ENCODE measurements at regions not wholly inside any gene's neighbourhood (a gene's known extent, or its start where the extent isn't known, plus 50 kb on each side); places are given as distances from the start of the nearest gene placed in this dataset.
"Not testable (repeated sequence)": the region's sequence is repeated elsewhere in the genome, so short reads cannot be mapped to it uniquely, and the experiment has no call there.

DNA sequence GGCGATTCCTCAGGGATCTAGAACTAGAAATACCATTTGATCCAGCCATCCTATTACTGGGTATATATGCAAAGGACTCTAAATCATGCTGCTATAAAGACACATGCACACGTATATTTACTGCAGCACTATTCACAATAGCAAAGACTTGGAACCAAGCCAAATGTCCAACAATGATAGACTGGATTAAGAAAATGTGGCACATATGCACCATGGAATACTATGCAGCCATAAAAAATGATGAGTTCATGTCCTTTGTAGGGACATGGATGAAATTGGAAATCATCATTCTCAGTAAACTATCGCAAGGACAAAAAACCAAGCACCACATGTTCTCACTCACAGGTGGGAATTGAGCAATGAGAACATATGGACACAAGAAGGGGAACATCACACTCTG is 93.1 kb upstream of the NT5E start:
- not testable (repeated sequence) for DNase-seq

DNA sequence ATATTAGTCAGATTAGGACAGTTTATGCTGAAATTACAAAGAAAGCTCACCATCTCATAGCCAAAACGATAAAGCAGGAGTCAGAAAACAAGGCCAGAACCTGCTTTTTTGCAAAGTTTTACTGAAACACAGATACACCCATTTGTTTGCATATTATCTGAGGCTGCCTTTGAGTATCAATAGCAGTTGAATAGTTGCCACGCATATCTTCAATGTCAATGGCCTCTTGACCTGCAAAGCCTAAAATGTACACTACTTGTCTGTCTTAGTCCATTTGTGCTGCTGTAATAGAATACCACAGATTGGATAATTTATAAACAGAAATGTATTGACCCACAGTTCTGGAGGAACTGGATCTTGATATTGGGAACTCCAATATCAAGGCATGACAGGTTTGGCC is 94.1 kb upstream of the NT5E start:
- no peak for DNase-seq

DNA sequence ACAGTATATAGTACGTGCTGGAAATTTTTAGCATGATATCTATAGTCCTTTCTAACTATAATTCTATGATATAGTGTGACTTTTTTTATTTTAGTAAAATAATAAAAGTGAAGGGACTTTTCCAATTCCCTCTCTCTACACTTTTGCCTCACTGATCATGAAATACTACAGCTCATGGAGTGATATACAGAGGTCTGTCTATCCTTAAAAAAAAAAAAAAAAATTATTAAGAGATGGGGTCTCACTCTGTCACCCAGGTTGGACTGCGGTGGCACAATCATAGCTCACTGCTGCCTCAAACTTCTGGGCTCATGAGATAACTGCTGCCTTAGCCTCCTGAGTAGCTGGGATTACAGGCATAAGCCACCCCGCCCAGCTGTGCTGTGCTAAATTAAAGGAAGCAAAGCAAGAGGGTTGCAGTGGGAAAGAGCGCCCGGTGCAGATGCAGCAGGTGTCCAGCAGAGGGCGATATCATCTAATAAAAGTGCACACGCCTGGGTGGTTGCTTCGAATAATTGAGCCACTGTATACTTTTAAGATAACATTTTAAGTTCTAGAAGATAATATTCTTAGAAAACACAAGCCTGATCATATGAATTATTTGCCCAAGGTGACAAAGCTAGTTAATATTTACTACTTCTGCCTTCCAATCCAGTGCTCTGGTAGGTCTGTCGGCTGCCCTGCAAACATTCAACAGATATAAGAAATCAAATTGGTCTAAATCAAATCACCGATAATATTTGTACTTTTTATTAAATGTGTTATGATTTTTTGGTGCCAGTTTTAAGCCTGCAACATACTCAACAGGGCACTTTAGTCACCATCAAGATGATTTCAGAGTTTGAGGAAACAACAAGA is 94.9 kb upstream of the NT5E start:
- peak; percentile 80 for DNase-seq

DNA sequence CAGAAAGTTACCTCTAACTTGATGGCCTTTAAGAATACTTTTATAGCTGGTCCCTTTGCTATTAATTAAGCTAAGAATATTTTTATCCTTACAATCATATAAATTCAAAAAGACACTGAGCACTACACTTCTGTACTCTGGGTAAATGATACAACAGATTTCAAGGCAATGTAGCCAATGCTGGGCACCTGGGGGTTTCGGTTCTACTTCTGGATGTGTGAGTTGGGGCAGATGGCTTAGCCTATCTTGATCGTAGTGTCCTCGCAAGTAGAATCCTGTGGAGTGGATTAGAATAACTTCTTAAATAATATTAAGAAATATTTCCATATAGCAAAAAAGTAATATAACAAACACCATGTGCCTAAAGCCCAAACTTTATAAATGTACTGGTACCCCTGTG is 96.9 kb upstream of the NT5E start:
- DNase-seq, result no peak

DNA sequence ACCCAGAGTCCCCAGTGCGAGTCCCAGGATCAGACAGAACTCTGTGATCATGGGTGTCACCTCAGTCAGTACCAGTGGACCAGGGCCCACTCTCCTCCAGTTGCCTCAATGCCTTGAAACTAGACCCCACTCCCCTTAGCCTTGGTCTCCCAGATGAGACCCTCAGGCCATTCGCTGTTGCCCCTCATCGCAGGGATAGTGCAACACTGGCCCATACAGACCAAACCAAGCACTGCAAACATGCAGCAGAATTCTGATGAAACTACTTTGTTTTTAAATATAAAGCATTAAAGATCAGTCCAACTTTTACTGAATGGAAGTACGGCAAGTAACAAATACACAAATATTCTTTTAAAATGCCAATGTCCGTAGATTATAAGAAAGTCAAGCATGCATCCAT is 101.2 kb upstream of the NT5E start:
- no peak for DNase-seq

DNA sequence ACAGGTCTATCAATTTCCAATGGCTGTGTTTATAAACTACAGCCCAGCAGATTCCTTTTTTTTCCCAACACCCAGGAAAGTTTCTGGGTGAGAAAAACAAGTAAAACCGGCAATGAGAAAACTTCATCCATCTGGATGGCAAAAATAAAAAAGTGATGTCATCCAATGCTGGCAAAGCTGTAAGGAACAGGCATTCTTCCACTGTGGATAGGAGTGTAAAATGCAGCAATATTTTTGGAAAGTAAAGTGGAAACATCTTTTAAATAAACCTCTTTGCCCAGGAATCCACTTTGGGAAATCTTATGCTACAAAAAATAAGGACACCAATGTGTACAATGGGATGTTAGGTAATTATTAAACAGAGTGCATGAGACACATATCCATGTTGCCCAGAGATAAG is 102.1 kb upstream of the NT5E start:
- peak; percentile 73 for DNase-seq

DNA sequence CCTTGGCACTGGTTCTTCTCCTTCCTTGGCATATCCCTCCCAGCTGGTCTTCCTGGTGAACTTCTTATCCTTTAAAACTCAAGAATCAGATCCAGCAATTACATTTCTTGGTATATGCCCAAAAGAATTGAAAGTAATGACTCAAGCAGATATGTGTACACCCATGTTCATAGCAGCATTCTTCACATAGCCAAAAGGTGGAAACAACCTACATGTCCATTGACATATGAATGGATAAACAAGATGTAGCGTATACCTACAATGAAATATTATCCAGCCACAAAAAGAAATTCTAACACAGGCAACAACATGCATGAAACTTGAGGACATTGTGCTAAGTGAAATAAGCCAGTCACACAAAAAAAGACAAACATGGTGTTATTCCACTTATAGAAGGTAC is 103.7 kb upstream of the NT5E start:
- no peak for DNase-seq

DNA sequence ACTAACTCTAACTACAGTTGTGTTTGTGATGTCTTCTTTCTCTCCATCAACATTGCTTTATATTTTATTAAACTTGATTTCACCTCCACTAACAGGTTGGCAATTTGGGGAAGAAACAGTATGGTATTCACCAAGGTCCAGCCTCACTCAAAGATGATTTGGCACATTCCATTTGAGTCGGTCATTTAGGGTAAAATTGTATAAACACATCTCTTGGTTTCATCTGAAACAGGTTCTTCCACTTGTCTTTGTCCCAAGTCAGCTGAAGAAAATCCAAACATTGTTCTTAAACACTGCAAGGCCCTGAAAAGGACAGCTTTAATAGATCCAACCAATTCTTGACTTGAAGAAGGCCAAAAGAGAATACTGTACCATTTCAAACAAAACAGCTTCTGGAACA is 104.9 kb upstream of the NT5E start:
- DNase-seq, result no peak

DNA sequence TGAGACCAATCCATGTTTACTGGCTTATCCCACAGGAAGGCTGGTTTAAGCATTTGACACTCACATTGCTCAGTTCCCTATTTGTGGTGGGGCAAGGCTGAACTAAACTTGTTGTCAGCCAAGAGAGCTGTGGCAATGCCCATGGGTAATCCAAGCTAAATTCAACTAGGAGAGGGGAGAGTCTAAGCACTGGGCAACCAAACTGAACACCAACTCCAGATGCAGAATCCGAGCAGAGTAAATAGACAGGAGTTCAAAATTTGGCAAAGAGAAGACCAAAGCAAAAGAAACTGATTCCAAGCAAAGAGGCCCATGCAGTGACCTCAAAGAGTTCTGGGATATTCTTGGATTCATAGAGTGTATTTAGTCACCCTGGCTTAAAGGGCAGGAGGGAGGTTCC is 106.5 kb upstream of the NT5E start:
- no peak for DNase-seq

DNA sequence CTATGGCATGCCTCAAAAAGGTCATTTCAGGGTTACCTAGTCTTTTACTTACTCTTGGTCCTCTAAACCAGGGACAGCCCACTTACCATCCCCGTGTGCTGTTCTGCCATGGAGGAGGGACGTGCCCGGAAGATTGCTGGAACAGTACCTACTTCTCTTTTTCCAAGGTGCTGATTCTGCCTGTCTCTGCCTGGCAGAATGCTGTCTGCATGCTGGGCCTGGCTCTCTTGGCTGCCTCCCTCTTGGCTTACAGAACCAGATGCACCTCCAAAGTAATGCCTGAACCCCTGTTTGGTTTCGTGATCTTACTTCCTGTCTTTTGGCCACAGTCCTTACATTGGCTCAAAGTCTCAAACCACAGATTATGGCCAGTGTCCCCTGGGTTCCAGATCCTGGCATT is 120.7 kb upstream of the NT5E start:
- DNase-seq, result no peak

DNA sequence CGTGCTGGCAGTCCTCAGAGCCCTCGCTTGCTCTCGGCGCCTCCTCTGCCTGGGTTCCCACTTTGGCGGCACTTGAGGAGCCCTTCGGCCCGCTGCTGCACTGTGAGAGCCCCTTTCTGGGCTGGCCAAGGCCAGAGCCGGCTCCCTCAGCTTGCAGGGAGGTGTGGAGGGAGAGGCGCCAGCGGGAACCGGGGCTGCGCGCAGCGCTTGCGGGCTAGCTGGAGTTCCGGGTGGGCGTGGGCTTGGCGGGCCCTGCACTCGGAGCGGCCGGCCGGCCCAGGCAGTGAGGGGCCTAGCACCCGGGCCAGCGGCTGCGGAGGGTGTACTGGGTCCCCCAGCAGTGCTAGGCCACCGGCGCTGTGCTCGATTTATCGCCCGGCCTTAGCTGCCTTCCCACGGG is 124.1 kb upstream of the NT5E start:
- not testable (repeated sequence) for DNase-seq

DNA sequence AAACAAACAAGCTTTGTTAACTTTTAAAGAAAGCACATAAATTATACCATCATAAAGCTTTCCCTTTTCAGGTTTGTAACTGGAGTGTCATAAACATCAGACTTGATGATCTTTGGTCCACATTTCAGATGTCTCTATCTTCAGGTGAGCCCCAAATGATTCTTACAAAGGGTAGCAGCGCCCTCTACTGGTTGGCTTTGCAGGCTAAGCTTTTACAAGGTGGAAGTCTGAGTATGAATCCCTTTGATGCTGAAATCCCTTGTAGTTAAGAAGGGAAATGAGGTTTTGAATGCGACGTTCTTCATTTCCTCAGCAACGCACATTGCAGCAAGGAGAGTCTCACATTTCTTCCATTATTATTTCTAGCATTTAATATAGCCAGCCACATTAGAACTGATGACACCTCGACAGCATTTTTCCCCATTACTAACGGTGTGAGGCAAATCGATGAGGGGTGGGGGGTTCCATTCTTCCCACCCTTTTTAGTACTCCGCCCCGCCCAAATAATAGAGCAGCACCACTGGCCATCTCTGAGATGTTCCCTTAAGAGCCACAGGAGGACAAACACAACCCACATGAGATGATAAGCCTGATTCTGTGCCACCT is 126.3 kb upstream of the NT5E start:
- DNase-seq, result peak; percentile 87

DNA sequence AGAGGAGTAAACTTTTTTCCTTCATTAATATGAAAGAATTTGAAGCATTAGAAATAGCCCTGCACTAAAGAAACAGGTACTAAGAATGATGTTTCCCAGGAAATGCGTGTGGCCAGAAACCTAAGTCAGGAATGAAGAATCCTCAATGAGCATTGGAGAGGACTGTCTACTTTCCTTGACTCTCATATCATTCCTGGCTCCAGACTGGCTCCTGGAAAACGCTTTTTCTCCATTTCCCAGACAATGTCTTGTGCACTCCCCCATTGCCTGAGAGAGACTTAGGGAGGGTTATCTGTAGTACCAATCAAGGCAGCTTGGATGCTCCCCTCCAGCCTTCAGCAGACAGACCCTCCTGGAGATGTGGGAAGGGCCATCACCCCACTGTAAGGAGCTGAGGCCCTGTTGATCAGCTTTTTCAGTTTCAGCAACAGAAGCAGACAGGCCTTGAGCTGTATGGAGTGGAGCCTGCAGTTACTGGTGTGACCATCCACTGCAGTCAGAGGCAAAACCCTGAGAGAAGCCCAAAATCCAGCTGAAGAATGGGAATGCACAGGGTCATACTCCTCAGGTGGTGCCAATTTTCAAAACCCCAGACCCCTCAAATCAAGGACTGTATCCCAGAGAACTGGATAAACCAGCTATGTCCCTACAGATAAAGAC is 127.3 kb upstream of the NT5E start:
- peak; percentile 30 for DNase-seq

DNA sequence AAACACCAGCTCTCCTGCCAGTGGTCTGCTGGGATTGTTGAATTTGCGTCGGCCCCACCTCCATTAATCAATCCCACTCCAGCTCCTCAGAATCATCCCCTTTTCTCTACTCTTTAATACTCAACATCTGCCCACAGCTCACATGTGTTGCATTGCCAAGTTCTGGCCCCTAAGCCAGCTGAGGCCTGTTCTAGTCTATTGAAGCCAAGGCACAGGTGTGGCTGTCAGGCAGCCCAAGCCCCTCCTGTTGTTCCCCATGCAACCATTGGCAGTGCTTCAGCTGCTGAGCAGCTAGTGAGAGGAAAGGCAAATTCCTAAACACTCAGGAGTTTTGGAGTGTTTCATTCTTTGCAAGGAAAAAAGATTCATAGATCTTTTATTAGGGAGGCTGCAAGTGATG is 128.0 kb upstream of the NT5E start:
- peak; percentile 68 for DNase-seq

DNA sequence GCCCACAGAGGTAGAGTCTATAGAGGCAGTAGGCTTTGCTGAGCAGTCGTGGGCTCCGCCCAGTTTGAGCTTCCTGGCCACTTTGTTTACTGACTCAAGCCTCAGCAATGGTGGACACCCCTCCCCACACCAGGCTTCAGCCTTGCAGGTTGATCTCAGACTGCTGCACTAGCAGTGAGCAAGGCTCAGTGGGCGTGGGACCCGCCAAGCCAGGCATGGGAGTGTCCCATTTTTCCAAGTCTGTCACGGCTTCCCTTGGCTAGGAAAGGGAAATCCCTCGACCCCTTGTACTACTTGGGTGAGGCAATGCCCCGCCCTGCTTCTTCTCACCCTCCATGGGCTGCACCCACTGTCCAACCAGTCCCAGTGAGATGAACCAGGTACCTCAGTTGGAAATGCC is 135.3 kb upstream of the NT5E start:
- no peak for DNase-seq

DNA sequence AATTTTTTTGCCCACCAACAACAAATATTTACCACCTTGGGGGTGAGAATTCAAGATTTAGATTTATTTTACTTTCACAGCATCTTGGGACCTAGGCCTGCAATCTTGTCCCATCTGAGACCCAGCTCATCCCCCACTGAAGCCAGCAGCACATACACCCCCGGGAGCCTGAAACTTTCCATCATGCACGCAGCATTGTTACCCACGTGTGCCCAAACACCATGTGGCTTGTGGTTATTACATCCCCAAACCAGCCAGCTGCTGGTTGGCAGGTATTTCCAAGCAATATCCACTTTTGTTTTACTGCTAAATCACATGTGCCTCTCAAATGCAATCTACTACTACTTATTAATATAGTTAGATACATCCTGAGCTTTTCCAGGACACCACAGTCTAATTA is 149.3 kb upstream of the NT5E start:
- DNase-seq, result no peak

DNA sequence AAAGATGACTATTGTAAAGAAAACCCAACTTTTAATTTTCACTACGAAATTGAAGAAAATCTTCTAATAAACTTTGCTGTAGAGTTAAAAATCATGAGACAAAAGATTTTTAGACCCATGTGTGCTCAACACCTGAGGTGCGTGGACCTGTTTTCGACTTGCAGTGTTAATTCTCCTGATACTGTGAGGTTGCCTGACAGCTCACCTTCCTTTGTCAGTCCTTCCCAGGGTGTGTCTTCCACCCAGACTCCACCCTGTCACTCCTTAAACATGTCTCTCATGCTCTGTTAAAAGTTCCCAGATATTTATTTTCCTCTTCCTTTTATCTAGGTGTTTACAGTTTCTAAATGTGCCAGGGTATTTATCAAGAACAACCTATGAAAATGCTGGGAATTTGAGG is 151.3 kb upstream of the NT5E start:
- DNase-seq, result no peak

DNA sequence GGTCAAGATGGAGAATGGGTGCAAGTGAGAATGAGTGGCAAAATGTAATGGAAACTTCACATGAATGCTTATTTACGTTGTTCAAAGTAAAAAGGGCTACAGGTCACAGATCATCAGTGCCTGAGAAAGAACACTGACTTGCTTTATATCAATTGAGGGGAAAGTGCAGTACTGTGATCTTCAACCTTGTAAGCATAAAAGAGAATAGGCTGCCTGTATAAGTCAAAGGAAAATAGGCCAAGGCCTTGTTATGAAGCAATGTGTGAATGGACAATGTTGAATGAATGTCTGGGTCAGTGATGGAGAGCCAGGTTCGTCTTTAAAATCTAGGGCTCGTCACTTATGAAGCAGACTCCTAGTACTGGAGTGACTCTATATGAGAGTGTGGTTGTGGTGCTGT is 158.6 kb upstream of the NT5E start:
- DNase-seq, result no peak

DNA sequence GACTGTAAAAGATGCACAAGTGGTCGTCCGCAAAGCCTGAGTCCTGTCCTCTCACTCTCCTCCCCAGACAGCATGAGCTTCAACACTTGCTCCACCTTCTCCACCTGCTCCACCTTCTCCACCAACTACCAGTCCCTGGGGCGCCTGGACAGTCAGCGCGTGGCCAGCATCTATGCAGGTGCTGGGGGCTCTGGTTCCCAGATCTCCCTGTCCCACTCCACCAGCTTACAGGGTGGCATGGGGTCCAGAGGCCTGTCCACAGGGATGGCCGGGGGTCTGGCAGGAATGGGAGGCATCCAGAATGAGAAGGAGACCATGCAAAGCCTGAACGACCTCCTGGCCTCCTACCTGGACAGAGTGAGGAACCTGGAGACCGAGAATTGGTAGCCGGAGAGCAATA is 162.2 kb upstream of the NT5E start:
- DNase-seq, result no peak

DNA sequence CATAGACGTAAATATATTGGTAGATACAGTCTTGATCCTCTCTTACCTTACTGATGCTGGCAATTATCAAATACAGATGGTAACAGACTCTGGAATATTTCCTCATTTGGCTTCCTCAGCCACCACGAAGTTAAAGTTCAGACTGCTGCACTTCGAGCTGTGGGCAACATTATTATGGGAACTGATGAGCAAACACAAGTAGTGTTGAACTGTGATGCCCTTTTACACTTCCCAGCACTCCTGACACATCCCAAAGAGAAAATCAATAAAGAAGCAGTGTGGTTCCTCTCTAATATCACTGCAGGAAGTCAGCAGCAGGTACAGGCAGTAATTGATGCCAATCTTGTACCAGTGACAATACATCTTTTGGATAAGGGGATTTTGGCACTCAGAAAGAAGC is 162.7 kb upstream of the NT5E start:
- DNase-seq, result no peak

DNA sequence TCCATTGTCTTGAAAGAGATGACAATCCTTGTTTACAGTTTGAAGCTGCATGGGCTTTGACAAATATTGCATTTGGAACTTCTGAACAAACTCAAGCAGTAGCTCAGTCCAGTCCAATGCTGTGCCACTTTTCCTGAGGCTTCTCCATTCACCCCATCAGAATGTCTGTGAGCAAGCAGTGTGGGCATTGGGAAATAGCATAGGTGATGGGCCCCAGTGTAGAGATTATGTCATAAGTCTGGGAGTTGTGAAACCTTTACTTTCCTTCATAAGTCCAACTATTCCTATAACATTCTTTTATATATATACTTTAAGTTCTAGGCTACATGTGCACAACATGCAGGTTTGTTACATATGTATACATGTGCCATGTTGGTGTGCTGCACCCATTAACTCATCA is 163.4 kb upstream of the NT5E start:
- DNase-seq, result not testable (repeated sequence)

DNA sequence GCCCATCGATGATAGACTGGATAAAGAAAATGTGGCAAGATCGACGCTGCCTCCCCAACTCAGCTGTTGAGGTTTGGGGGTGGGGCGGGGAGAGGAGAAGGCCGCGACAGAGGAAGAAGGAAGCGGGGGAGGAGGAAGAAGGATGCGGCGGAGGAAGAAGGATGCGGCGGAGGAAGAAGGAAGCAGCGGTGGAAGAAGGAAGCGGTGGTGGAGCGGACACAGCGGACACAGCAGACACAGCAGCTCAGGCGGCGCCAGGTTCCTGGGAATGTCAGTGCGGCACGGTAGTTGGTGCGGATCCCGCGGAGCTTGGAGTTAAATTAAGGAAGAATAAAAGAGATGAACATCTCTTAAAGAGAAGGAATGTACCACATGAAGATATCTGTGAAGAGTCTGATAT is 163.9 kb upstream of the NT5E start:
- no peak for DNase-seq

DNA sequence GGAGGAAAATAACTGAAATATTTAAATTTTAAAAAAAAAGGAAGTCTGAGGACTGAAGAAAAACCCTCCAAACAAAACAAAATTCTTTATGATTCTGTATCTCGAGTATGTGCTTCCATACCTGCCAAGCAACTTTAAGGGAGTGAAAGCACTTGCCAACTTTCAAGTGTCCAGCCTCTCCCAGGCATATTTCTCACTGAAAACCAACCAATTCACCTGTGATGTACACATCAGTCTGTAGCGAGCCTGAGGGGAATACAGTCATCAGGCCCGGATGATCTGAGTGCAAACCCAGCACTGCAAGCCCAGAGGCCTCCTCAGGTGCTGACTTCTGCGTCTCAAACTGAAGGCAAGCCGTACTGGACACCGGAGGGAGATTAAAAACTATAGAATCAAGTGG is 164.8 kb upstream of the NT5E start:
- no peak for DNase-seq

DNA sequence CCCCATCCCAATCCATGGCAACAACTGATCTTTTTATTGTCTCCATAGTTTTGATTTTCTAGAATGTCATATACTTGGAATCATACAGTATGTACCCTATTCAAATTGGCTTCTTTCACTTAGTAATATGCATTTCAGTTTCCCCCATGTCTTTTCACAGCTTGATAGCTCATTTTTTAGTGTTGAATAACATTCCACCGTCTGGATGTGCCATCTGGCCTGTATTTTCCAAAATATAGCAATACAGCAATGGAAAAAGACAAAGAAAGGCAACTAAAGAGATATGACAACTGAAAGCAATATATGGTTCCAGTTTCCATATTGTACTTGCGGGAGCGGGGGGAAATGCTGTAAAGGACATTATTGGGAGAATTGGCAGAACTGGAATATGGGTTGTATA is 166.4 kb upstream of the NT5E start:
- DNase-seq, result no peak

Data from skin of body (tissue), 1 donor.